Stomach (tissue), 8 donors: ENCODE measurements at regions not wholly inside any gene's neighbourhood (a gene's known extent, or its start where the extent isn't known, plus 50 kb on each side); places are given as distances from the start of the nearest gene placed in this dataset.
A peak's percentile ranks its signal among the peaks of the same experiment; 100 is the strongest.

Experiments
- DNase-seq, 2 donors: peaks; one replicate each; pipeline versions ENCODE4 v3.0.0 to v3.0.0-alpha.2; 2013 to 2019
- H3K27ac ChIP-seq, 5 donors: fragments of 200-600 bp in 4 of 5; sonication (generic) in 4 of 5; one replicate each; pipeline ENCODE4 v1.5.1; 2013 to 2019; ENCODE audit warnings: mild to moderate bottlenecking in 1 of 5, moderate library complexity in 1 of 5
- H3K27me3 ChIP-seq, 3 donors: fragments of 200-600 bp; sonication (generic); one replicate each; pipeline ENCODE4 v1.5.1; 2017 to 2019; ENCODE audit warnings: mixed run types in 1 of 3
- H3K36me3 ChIP-seq, 4 donors: fragments of 200-600 bp; sonication (generic); 1 replicate in 3 of 4; 2 replicates in 1 of 4; pipeline ENCODE4 v1.5.1; 2016 to 2019
- H3K4me1 ChIP-seq, 4 donors: fragments of 200-600 bp; sonication (generic); one replicate each; pipeline ENCODE4 v1.5.1; 2016 to 2019
- H3K4me3 ChIP-seq, 4 donors: fragments of 200-600 bp; sonication (generic) in 3 of 4; one replicate each; pipeline ENCODE4 v1.5.1; 2016 to 2019; ENCODE audit warnings: mild to moderate bottlenecking in 1 of 4
- H3K9me3 ChIP-seq, 4 donors: fragments of 200-600 bp; sonication (generic); one replicate each; pipeline ENCODE4 v1.5.1; 2016 to 2019
- EP300 ChIP-seq: sonication (generic); formaldehyde crosslinking; IDR thresholded peaks from one replicate; pipeline ENCODE4 v1.6.1; 2017; ENCODE audit warnings: antibody characterized with exemption
- POLR2A ChIP-seq, 4 donors: fragments of 450-650 bp; IDR thresholded peaks; one replicate each; pipeline ENCODE4 v1.6.1; 2016; ENCODE audit warnings: antibody characterized with exemption in 4 of 4, control low read depth in 2 of 4, mild to moderate bottlenecking in 1 of 4, moderate library complexity in 1 of 4
- POLR2AphosphoS5 ChIP-seq, 3 donors: sonication (generic); formaldehyde crosslinking; IDR thresholded peaks; one replicate each; pipeline ENCODE4 v1.6.1; 2016; ENCODE audit warnings: antibody characterized with exemption in 3 of 3
- WGBS, 5 donors: extraction: QIAGEN DNeasy Blood & Tissue Kit in 3 of 5; methylation state at CpG; one replicate each; pipeline versions ENCODE4 v1.1.5 to v1.1.7; 2013 to 2018; 5-methylcytosine and 5-hydroxymethylcytosine counted together
- intact Hi-C: fragments of 100-400 bp; cut with DNase I; formaldehyde crosslinking; loops from one replicate; pipeline ENCODE4 v1.15.1; 2023; ENCODE audit warnings: low total_unique reads
- TF ChIP-seq, protein P1 (sequence below), 7 experiments: fragments of 450-650 bp in 4 of 7; fragments of 200-600 bp in 3 of 7; sonication (generic) in 3 of 7; IDR thresholded peaks; one replicate each; pipeline ENCODE4 v1.5.1; 2016 to 2019; ENCODE audit warnings: antibody characterized with exemption in 7 of 7, control low read depth in 2 of 7, mild to moderate bottlenecking in 1 of 7
- donor health status: healthy with polysubstance abuse.
- donor health status: Bipolar disorder and iron deficiency.
- donor health status: healthy.

DNA sequence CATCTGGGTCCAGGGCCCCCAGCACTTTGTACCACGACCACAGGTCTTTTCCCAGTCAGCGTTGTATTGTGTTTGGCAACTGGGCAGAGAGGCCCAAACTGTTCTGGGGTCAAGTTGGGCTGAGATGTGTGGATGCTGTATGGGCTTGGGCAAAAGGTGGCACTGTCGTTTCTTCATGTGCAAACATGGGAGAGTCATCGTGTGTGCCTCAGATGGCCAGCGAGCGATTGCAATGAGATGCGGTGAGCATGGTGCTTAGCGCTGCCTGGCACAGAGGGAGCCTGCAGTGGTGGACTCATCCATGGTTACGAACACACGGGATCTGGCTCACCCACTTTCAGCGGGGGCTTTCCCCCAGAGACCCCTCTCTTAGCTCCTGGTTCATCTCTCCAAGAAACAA lies 120.4 kb upstream of the SORCS3 start:
- WGBS, 5 donors = 60 to 89% (median 85%) methylated on average over 1 to 11 of the region's 11 CpGs

DNA sequence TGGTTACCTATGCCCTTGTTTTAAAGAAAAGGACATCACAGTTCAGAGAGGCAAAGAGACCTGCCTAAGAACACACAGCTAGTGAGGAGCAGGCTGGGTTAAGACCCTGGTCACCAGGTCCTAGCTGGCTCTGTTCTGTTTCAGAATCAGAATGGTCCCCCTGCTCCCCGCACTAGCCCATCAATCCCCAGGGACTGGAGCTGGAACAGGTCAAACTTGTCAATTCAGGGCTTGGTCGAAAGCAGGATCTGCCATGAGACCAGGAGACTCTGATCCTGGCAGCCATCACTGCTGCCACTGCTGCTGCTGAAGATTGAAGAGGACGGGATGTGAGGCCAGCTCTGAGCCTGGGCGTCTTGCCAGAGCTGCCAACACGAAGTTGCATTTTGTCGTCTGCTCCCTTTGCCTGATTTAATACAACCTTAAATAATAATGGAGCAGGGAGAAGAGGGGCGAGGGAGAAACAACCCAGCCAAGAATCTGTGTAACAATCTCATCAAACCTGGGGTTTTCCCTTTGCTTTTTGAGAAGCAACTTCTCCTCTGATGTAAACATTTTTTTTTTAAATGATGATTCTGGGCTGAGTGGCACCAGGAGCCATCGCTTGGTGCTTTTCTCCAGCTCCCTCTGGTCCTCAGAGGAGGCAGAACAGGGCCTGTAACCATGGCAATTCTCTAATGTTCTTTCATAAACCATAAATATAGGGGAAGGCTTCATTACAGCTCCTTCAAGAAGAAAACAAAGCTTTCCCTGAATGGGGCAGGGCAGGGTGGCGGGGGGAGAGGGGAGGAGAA lies 119.0 kb upstream of the SORCS3 start:
- no peak overlapping the region for H3K27ac ChIP-seq
- intact Hi-C loops = no loop called here
- H3K4me1 ChIP-seq = peaks cover 0 to 5% (median 0%) of the 10 kb centered on the region in 4 donors
- no peak overlapping the region for H3K4me3 ChIP-seq
- TF ChIP-seq, protein P1, sequence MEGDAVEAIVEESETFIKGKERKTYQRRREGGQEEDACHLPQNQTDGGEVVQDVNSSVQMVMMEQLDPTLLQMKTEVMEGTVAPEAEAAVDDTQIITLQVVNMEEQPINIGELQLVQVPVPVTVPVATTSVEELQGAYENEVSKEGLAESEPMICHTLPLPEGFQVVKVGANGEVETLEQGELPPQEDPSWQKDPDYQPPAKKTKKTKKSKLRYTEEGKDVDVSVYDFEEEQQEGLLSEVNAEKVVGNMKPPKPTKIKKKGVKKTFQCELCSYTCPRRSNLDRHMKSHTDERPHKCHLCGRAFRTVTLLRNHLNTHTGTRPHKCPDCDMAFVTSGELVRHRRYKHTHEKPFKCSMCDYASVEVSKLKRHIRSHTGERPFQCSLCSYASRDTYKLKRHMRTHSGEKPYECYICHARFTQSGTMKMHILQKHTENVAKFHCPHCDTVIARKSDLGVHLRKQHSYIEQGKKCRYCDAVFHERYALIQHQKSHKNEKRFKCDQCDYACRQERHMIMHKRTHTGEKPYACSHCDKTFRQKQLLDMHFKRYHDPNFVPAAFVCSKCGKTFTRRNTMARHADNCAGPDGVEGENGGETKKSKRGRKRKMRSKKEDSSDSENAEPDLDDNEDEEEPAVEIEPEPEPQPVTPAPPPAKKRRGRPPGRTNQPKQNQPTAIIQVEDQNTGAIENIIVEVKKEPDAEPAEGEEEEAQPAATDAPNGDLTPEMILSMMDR (IDR thresholded peaks at IDR 0.05) = no peak
- TF ChIP-seq POLR2AphosphoS5 (IDR thresholded peaks at IDR 0.05) (no peak), POLR2A (IDR thresholded peaks at IDR 0.05) (no peak), EP300 (no peak)
- H3K27me3 ChIP-seq = no peaks in the 10 kb centered on the region
- WGBS, 5 donors = 34 to 51% (median 47%) methylated on average over 9 of the region's 9 CpGs
- no peaks in the 10 kb centered on the region for H3K36me3 ChIP-seq
- H3K9me3 ChIP-seq = no peaks in the 10 kb centered on the region
- DNase-seq = peak in 1 of 2 donors; percentile 49

More for the DNA sequence above, 120.4 kb upstream of the SORCS3 start:
- Histone ChIP-seq H3K4me3 (no peak overlapping the region), H3K27ac (no peak overlapping the region), H3K9me3 (no peaks in the 10 kb centered on the region), H3K4me1 (peaks cover 0 to 5% (median 0%) of the 10 kb centered on the region in 4 donors), H3K36me3 (no peaks in the 10 kb centered on the region), H3K27me3 (no peaks in the 10 kb centered on the region)
- TF ChIP-seq EP300 = no peak
- no peak for TF ChIP-seq POLR2AphosphoS5 (IDR thresholded peaks at IDR 0.05)
- TF ChIP-seq, protein P1 (IDR thresholded peaks at IDR 0.05) = no peak
- TF ChIP-seq POLR2A (IDR thresholded peaks at IDR 0.05) = no peak
- no peak for DNase-seq
- intact Hi-C loops = no loop called here

DNA sequence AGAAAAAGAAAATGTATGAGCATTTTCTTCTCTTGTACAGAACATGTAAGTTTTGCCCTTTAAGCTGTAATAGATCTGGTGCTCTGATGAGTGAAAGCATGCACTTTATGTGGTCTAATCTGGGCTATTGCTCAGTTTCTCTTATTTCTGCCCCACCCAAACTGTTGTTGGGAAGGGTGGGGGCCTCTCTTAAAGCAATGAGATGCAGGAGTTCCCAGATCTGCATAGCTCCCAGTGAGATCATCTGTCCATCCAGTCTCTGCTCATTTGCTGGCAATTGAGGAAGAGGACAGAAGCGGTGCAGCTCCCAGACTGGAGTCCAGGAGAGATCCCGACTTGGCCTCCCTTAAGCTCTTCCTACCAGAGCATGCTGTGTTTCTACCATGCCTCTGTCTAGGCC lies 114.9 kb upstream of the SORCS3 start:
- intact Hi-C loops = no loop called here
- Histone ChIP-seq H3K4me3 (no peak overlapping the region), H3K27ac (no peak overlapping the region), H3K9me3 (no peaks in the 10 kb centered on the region), H3K27me3 (no peaks in the 10 kb centered on the region), H3K4me1 (peaks cover 0 to 5% (median 0%) of the 10 kb centered on the region in 4 donors), H3K36me3 (no peaks in the 10 kb centered on the region)
- WGBS, 5 donors = 79 to 90% (median 84%) methylated on average over 2 of the region's 2 CpGs
- TF ChIP-seq, protein P1 (IDR thresholded peaks at IDR 0.05) = no peak
- TF ChIP-seq EP300 (no peak), POLR2A (IDR thresholded peaks at IDR 0.05) (no peak), POLR2AphosphoS5 (IDR thresholded peaks at IDR 0.05) (no peak)
- no peak for DNase-seq

DNA sequence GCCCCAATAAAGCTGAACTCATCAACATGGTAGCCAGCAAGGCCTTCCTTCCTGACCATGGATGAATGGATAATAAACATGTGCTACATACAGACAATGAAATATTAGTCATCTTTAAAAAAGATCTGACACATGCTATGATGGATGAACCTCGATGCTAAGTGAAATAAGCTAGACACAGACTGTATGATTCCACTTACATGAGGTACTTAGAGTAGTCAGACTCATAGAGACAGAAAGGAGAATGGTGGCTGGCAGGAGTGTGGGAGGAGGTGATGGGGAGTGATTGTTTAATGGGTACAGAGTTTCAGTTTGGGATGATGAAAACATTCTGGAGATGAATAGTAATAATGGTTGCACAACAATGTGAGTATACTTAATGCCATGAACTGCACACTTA lies 114.1 kb upstream of the SORCS3 start:
- WGBS, 5 donors = 41 to 58% (median 51%) methylated on average over 1 of the region's 1 CpG
- H3K4me3 ChIP-seq = no peak overlapping the region
- H3K9me3 ChIP-seq = no peaks in the 10 kb centered on the region
- no peaks in the 10 kb centered on the region for H3K27me3 ChIP-seq
- peaks cover 0 to 2% (median 0%) of the 10 kb centered on the region in 4 donors for H3K4me1 ChIP-seq
- TF ChIP-seq EP300 (no peak), POLR2AphosphoS5 (IDR thresholded peaks at IDR 0.05) (no peak), POLR2A (IDR thresholded peaks at IDR 0.05) (no peak)
- TF ChIP-seq, protein P1 (IDR thresholded peaks at IDR 0.05) = no peak
- H3K36me3 ChIP-seq = no peaks in the 10 kb centered on the region
- intact Hi-C loops = no loop called here
- H3K27ac ChIP-seq = no peak overlapping the region
- no peak for DNase-seq
